GM23338 (cell line): ENCODE measurements at regions not wholly inside any gene's neighbourhood (a gene's known extent, or its start where the extent isn't known, plus 50 kb on each side); places are given as distances from the start of the nearest gene placed in this dataset.

Experiments used
- ATAC-seq: fragments of 200-7000 bp; cut with Tn5 transposase; 3 replicates; pipeline ENCODE4 v1.9.1; 2020
- DNase-seq: peaks from one replicate; pipeline ENCODE4 v3.0.0-alpha.2; 2015; ENCODE audit warnings: low spot score
- H2AFZ ChIP-seq: fragments of 200-600 bp; sonication (generic); 2 replicates; pipeline ENCODE4 v1.8.0; 2016; ENCODE audit warnings: antibody characterized with exemption, mild to moderate bottlenecking, moderate library complexity
- H3F3A ChIP-seq: fragments of 200-600 bp; sonication (generic); replicated peaks from 2 replicates; pipeline ENCODE4 v1.8.0; 2017; ENCODE audit warnings: antibody characterized with exemption, mixed run types, low read depth
- H3K27ac ChIP-seq: fragments of 200-600 bp; sonication (generic); 2 replicates; pipeline ENCODE4 v1.6.1; 2016; ENCODE audit warnings: low read depth
- H3K27me3 ChIP-seq: fragments of 200-600 bp; sonication (generic); 2 replicates; pipeline ENCODE4 v1.8.0; 2016; ENCODE audit warnings: mild to moderate bottlenecking, mixed run types, moderate library complexity; ENCODE audit not compliant: insufficient read depth
- H3K36me3 ChIP-seq: fragments of 200-600 bp; sonication (generic); 2 replicates; pipeline ENCODE4 v1.8.0; 2016; ENCODE audit warnings: mild to moderate bottlenecking; ENCODE audit not compliant: insufficient read depth
- H3K4me1 ChIP-seq: fragments of 200-600 bp; sonication (generic); 2 replicates; pipeline ENCODE4 v1.8.0; 2016; ENCODE audit warnings: mild to moderate bottlenecking, moderate library complexity; ENCODE audit not compliant: insufficient read depth
- H3K4me2 ChIP-seq: fragments of 200-600 bp; sonication (generic); 2 replicates; pipeline ENCODE4 v1.7.1; 2017; ENCODE audit warnings: mixed run types
- H3K4me3 ChIP-seq: fragments of 200-600 bp; sonication (generic); 2 replicates; pipeline ENCODE4 v1.6.1; 2016; ENCODE audit warnings: mixed run types
- H3K79me2 ChIP-seq: fragments of 200-600 bp; sonication (generic); replicated peaks from 2 replicates; pipeline ENCODE4 v1.8.0; 2017; ENCODE audit warnings: mild to moderate bottlenecking; ENCODE audit not compliant: insufficient read depth
- H3K9me2 ChIP-seq: fragments of 200-600 bp; sonication (generic); 2 replicates; pipeline ENCODE4 v1.8.0; 2017; ENCODE audit not compliant: insufficient read depth
- H4K20me1 ChIP-seq: fragments of 200-600 bp; sonication (generic); replicated peaks from 2 replicates; pipeline ENCODE4 v1.8.0; 2017; ENCODE audit warnings: mild to moderate bottlenecking; ENCODE audit not compliant: insufficient read depth
- H3K27ac Mint-ChIP-seq: 2 replicates; pipeline ENCODE4 v1.8.0; 2020; ENCODE audit warnings: inconsistent platforms, mild to moderate bottlenecking, moderate library complexity, mixed read lengths
- H3K27me3 Mint-ChIP-seq: 3 replicates; pipeline ENCODE4 v1.8.0; 2022; ENCODE audit warnings: low read depth, mild to moderate bottlenecking, moderate library complexity, mixed read lengths, inconsistent platforms; ENCODE audit not compliant: insufficient read depth, poor library complexity
- H3K36me3 Mint-ChIP-seq: 3 replicates; pipeline ENCODE4 v1.8.0; 2021; ENCODE audit warnings: low read depth, mild to moderate bottlenecking, inconsistent platforms, moderate library complexity, mixed read lengths
- H3K4me1 Mint-ChIP-seq: 3 replicates; pipeline ENCODE4 v1.8.0; 2020; ENCODE audit warnings: mild to moderate bottlenecking, inconsistent platforms, mixed read lengths
- H3K4me3 Mint-ChIP-seq: 3 replicates; pipeline ENCODE4 v1.8.0; 2021; ENCODE audit warnings: moderate library complexity, mild to moderate bottlenecking, inconsistent platforms, mixed read lengths
- H3K9me3 Mint-ChIP-seq: 3 replicates; pipeline ENCODE4 v1.8.0; 2020; ENCODE audit warnings: moderate library complexity, mild to moderate bottlenecking, inconsistent platforms, mixed read lengths
- CREB1 ChIP-seq: fragments of 250-450 bp; sonication (Bioruptor Pico); IDR thresholded peaks from 2 replicates; pipeline ENCODE4 v1.5.0; 2020; ENCODE audit warnings: low read depth, mild to moderate bottlenecking, moderate library complexity
- CTCF ChIP-seq, 2 experiments: fragments of 200-600 bp in 1 of 2; sonication (generic) in 1 of 2; conservative IDR thresholded peaks; 2 replicates each; pipeline versions ENCODE4 v1.5.1 to v1.6.1; 2016 to 2017; ENCODE audit warnings: antibody characterized with exemption in 2 of 2, low read depth in 2 of 2, mild to moderate bottlenecking in 2 of 2, moderate library complexity in 1 of 2
- EZH2 ChIP-seq: fragments of 200-600 bp; sonication (generic); IDR thresholded peaks from one replicate; pipeline ENCODE4 v1.8.0; 2017; ENCODE audit warnings: antibody characterized with exemption, mild to moderate bottlenecking, low read depth; ENCODE audit not compliant: unreplicated experiment
- EZH2phosphoT487 ChIP-seq: fragments of 200-600 bp; sonication (generic); IDR thresholded peaks from one replicate; pipeline ENCODE4 v1.8.1; 2018; ENCODE audit warnings: antibody characterized with exemption; ENCODE audit not compliant: unreplicated experiment
- JUNB ChIP-seq: IDR thresholded peaks from one replicate; pipeline ENCODE4 v1.6.1; 2016; ENCODE audit warnings: antibody characterized with exemption; ENCODE audit not compliant: unreplicated experiment
- NANOG ChIP-seq: IDR thresholded peaks from 2 replicates; pipeline ENCODE4 v1.6.1; 2016; ENCODE audit warnings: antibody characterized with exemption, borderline replicate concordance
- POLR2AphosphoS5 ChIP-seq: IDR thresholded peaks from 2 replicates; pipeline ENCODE4 v1.6.1; 2016; ENCODE audit warnings: antibody characterized with exemption, low read depth
- REST ChIP-seq: IDR thresholded peaks from one replicate; pipeline ENCODE4 v1.6.1; 2018; ENCODE audit warnings: antibody characterized with exemption; ENCODE audit not compliant: unreplicated experiment
- STAT1 ChIP-seq: IDR thresholded peaks from one replicate; pipeline ENCODE4 v1.6.1; 2016; ENCODE audit warnings: antibody characterized with exemption; ENCODE audit not compliant: unreplicated experiment
- ZNF114 ChIP-seq: fragments of 250-450 bp; sonication (Bioruptor Pico); IDR thresholded peaks from 2 replicates; pipeline ENCODE4 v1.5.0; 2020; ENCODE audit warnings: mild to moderate bottlenecking, moderate library complexity
- ZNF331 ChIP-seq: fragments of 250-450 bp; sonication (Bioruptor Pico); IDR thresholded peaks from 2 replicates; pipeline ENCODE4 v1.5.0; 2020; ENCODE audit warnings: low read depth, mild to moderate bottlenecking, moderate library complexity
- TF ChIP-seq, protein P1 (sequence below): IDR thresholded peaks from 2 replicates; pipeline ENCODE4 v1.6.1; 2016; ENCODE audit warnings: antibody characterized with exemption

- no peak for TF ChIP-seq REST
- TF ChIP-seq NANOG: no peak
- TF ChIP-seq ZNF331: no peak
- no peak for TF ChIP-seq EZH2phosphoT487
- TF ChIP-seq ZNF114 (CRISPR knock-in tag): no peak
- TF ChIP-seq CTCF (conservative IDR thresholded peaks at IDR 0.05; ENCODE audit: low read depth in 2 of 2): no peak
- no peak for TF ChIP-seq EZH2
Observed at GRCh38 chr2:2547451-2547850, 216.4 kb upstream of the MYT1L start (continued).

DNA sequence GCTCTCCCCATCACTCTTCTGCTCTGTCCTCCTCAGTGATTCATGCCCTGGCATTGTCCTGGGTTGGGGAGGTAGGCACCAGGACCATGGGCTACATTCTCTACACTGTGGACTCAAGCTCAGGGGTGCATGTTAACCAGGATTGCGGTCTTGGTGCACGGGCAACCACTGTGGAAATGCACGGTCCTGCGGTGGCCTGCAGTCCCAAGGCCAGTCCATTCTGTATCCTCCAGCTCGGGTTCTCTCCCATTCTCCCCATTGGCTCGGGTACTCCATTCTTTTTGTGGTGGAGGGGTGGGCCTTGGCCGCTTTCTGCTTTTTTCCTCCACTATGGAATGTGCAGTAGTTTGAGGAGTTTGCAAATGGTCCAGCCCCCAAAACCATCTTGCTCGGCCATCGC lies 215.0 kb upstream of the MYT1L start:
- Mint-ChIP-seq H3K4me3 (no peak overlapping the region), H3K27ac (no peak overlapping the region), H3K4me1 (peaks cover 4% of the 10 kb centered on the region; the same call in 2 of the 3 replicates), H3K27me3 (peaks cover 3% of the 10 kb centered on the region), H3K36me3 (no peaks in the 10 kb centered on the region), H3K9me3 (peaks cover 7% of the 10 kb centered on the region; the same call in 2 of the 3 replicates)
- Histone ChIP-seq H3K4me1 (peaks cover 6% of the 10 kb centered on the region; the same call in 1 of the 2 replicates), H3K27ac (no peak overlapping the region), H3K9me2 (0 out of 2 replicates have a peak, but pooled peaks cover 8% of the 10 kb centered on the region), H3K36me3 (no peaks in the 10 kb centered on the region), H3F3A (no peaks in the 10 kb centered on the region), H4K20me1 (no peaks in the 10 kb centered on the region), H3K27me3 (no peaks in the 10 kb centered on the region), H3K4me3 (no peak overlapping the region), H3K79me2 (no peaks in the 10 kb centered on the region), H3K4me2 (no peak overlapping the region), H2AFZ (no peak overlapping the region)
- ATAC-seq: no peak
- no peak for DNase-seq
- TF ChIP-seq REST: no peak
- TF ChIP-seq POLR2AphosphoS5: no peak
- no peak for TF ChIP-seq JUNB
- no peak for TF ChIP-seq CREB1
- no peak for TF ChIP-seq NANOG
- TF ChIP-seq, protein P1, sequence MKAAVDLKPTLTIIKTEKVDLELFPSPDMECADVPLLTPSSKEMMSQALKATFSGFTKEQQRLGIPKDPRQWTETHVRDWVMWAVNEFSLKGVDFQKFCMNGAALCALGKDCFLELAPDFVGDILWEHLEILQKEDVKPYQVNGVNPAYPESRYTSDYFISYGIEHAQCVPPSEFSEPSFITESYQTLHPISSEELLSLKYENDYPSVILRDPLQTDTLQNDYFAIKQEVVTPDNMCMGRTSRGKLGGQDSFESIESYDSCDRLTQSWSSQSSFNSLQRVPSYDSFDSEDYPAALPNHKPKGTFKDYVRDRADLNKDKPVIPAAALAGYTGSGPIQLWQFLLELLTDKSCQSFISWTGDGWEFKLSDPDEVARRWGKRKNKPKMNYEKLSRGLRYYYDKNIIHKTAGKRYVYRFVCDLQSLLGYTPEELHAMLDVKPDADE: no peak
- TF ChIP-seq STAT1: no peak
- TF ChIP-seq ZNF331: no peak
